SK-N-SH (cell line): ENCODE measurements at regions not wholly inside any gene's neighbourhood (a gene's known extent, or its start where the extent isn't known, plus 50 kb on each side); places are given as distances from the start of the nearest gene placed in this dataset.

Experiments
- CTCF ChIA-PET: fragments of 300-600, 350-600 bp; formaldehyde crosslinking; extraction: SDS; loops from one replicate; lab custom pipeline; 2021; lab: Yijun Ruan, JAX
- POLR2A ChIA-PET: fragments of 350-600 bp; sonication (Branson Sonifier 250); formaldehyde crosslinking; extraction: SDS; loops from one replicate; lab custom pipeline; 2020; ENCODE audit warnings: antibody characterized with exemption, inconsistent platforms; lab: Yijun Ruan, JAX
- DNase-seq: peaks from one replicate; pipeline ENCODE4 v3.0.0; 2012
- H2AFZ ChIP-seq: fragments of 200-600 bp; sonication (generic); 2 replicates; pipeline ENCODE4 v1.8.1; 2016; ENCODE audit warnings: antibody characterized with exemption, mild to moderate bottlenecking, low read depth
- H3F3A ChIP-seq: fragments of 200-600 bp; sonication (generic); replicated peaks from 2 replicates; pipeline ENCODE3; 2016; ENCODE audit warnings: antibody characterized with exemption, mild to moderate bottlenecking; ENCODE audit not compliant: insufficient read depth
- H3K27ac ChIP-seq, 2 experiments: fragments of 200-500 bp in 1 of 2; fragments of 200-600 bp in 1 of 2; sonication (Bioruptor generic) in 1 of 2; sonication (generic), shearing (Covaris generic) in 1 of 2; 2 replicates each; pipeline versions ENCODE4 v1.5.1 to v1.6.1; 2014 to 2016; ENCODE audit warnings: low read depth in 2 of 2, inconsistent platforms in 1 of 2, low read length in 1 of 2, mild to moderate bottlenecking in 1 of 2, mixed read lengths in 1 of 2
- H3K27me3 ChIP-seq: fragments of 200-600 bp; sonication (generic), shearing (Covaris generic); 2 replicates; pipeline ENCODE4 v1.6.1; 2016; ENCODE audit warnings: mixed run types; ENCODE audit not compliant: insufficient read depth
- H3K36me3 ChIP-seq, 2 experiments: fragments of 200-500 bp in 1 of 2; fragments of 200-600 bp in 1 of 2; sonication (Bioruptor generic) in 1 of 2; sonication (generic) in 1 of 2; replicated peaks in 1 of 2; 2 replicates each; pipeline versions ENCODE3 to v1.5.1; 2014 to 2016; ENCODE audit warnings: low read length in 1 of 2, mild to moderate bottlenecking in 1 of 2; ENCODE audit not compliant: insufficient read depth in 2 of 2, control insufficient read depth in 1 of 2
- H3K4me1 ChIP-seq, 2 experiments: fragments of 200-500 bp in 1 of 2; fragments of 200-600 bp in 1 of 2; sonication (Bioruptor generic) in 1 of 2; sonication (generic), shearing (Covaris generic) in 1 of 2; 2 replicates each; pipeline versions ENCODE4 v1.5.1 to v1.6.1; 2014 to 2016; ENCODE audit warnings: low read depth in 1 of 2, low read length in 1 of 2, mixed run types in 1 of 2; ENCODE audit not compliant: insufficient read depth in 2 of 2, control insufficient read depth in 1 of 2
- H3K4me2 ChIP-seq: fragments of 200-600 bp; sonication (generic), shearing (Covaris generic); 2 replicates; pipeline ENCODE4 v1.6.1; 2017; ENCODE audit warnings: mixed run types
- H3K4me3 ChIP-seq, 2 experiments: fragments of 200-500 bp in 1 of 2; fragments of 200-600 bp in 1 of 2; sonication (Bioruptor generic) in 1 of 2; sonication (generic), shearing (Covaris generic) in 1 of 2; 2 replicates each; pipeline versions ENCODE4 v1.5.1 to v1.8.1; 2014 to 2016; ENCODE audit warnings: low read depth in 2 of 2, inconsistent platforms in 1 of 2, low read length in 1 of 2, mild to moderate bottlenecking in 1 of 2, mixed read lengths in 1 of 2, moderate library complexity in 1 of 2
- H3K79me2 ChIP-seq: fragments of 200-600 bp; sonication (generic); 2 replicates; pipeline ENCODE4 v1.8.1; 2017; ENCODE audit warnings: mild to moderate bottlenecking; ENCODE audit not compliant: insufficient read depth
- H3K9ac ChIP-seq: fragments of 200-600 bp; sonication (generic); 2 replicates; pipeline ENCODE4 v1.6.1; 2017; ENCODE audit warnings: mixed run types
- H3K9me2 ChIP-seq: fragments of 200-600 bp; sonication (generic); 2 replicates; pipeline ENCODE4 v1.6.1; 2017; ENCODE audit warnings: mixed run types
- H3K9me3 ChIP-seq: fragments of 200-600 bp; sonication (generic); 2 replicates; pipeline ENCODE4 v1.6.1; 2017; ENCODE audit warnings: mixed run types, mild to moderate bottlenecking, moderate library complexity
- H4K20me1 ChIP-seq: fragments of 200-600 bp; sonication (generic); 2 replicates; pipeline ENCODE4 v1.6.1; 2017; ENCODE audit warnings: mild to moderate bottlenecking, mixed run types; ENCODE audit not compliant: insufficient read depth
- CHD2 ChIP-seq: fragments of 150-350 bp; IDR thresholded peaks from 2 replicates; pipeline ENCODE4 v1.6.1; 2018; ENCODE audit warnings: low read length; ENCODE audit not compliant: partially characterized antibody
- CTCF ChIP-seq: fragments of 200-600 bp; sonication (generic); IDR thresholded peaks from 2 replicates; pipeline ENCODE4 v1.6.1; 2017; ENCODE audit warnings: antibody characterized with exemption, mild to moderate bottlenecking, moderate library complexity
- ELF1 ChIP-seq: IDR thresholded peaks from 2 replicates; pipeline ENCODE4 v1.4.0; 2012
- EZH2phosphoT487 ChIP-seq: fragments of 200-600 bp; sonication (generic); IDR thresholded peaks from 2 replicates; pipeline ENCODE4 v1.6.1; 2017; ENCODE audit warnings: low read depth, mixed run types, mild to moderate bottlenecking, antibody characterized with exemption, moderate library complexity, borderline replicate concordance
- FOSL2 ChIP-seq: IDR thresholded peaks from 2 replicates; pipeline ENCODE4 v1.4.0; 2012; ENCODE audit warnings: low read depth, mild to moderate bottlenecking, moderate library complexity, borderline replicate concordance
- FOXM1 ChIP-seq: IDR thresholded peaks from 2 replicates; pipeline ENCODE4 v1.4.0; 2012; ENCODE audit warnings: low read depth, mild to moderate bottlenecking
- MEF2A ChIP-seq: IDR thresholded peaks from 2 replicates; pipeline ENCODE4 v1.4.0; 2012; ENCODE audit warnings: low read depth, borderline replicate concordance
- MXI1 ChIP-seq: IDR thresholded peaks from 2 replicates; pipeline ENCODE4 v1.6.1; 2012; ENCODE audit warnings: mild to moderate bottlenecking, low read depth, low read length, improper control_type of control experiment
- NFIC ChIP-seq: IDR thresholded peaks from 2 replicates; pipeline ENCODE4 v1.4.0; 2012; ENCODE audit warnings: borderline replicate concordance
- NRF1 ChIP-seq: IDR thresholded peaks from 2 replicates; pipeline ENCODE4 v1.6.1; 2012; ENCODE audit warnings: low read depth, mild to moderate bottlenecking, low read length
- PBX3 ChIP-seq: IDR thresholded peaks from 2 replicates; pipeline ENCODE4; 2012
- POLR2AphosphoS5 ChIP-seq: IDR thresholded peaks from 2 replicates; pipeline ENCODE4 v1.6.1; 2012; ENCODE audit warnings: low read depth, low read length
- RCOR1 ChIP-seq: fragments of 150-350 bp; IDR thresholded peaks from 2 replicates; pipeline ENCODE4 v1.6.1; 2017; ENCODE audit warnings: antibody characterized with exemption, low read length
- RFX5 ChIP-seq: IDR thresholded peaks from 2 replicates; pipeline ENCODE4 v1.6.1; 2012; ENCODE audit warnings: mild to moderate bottlenecking, improper control_type of control experiment, low read length
- SMC3 ChIP-seq: IDR thresholded peaks from 2 replicates; pipeline ENCODE4 v1.6.1; 2012; ENCODE audit warnings: low read depth, low read length, improper control_type of control experiment
- TCF12 ChIP-seq: IDR thresholded peaks from 2 replicates; pipeline ENCODE4 v1.4.0; 2012
- TEAD4 ChIP-seq: IDR thresholded peaks from 2 replicates; pipeline ENCODE4 v1.4.0; 2012; ENCODE audit warnings: mild to moderate bottlenecking, borderline replicate concordance; ENCODE audit not compliant: insufficient read depth
- YY1 ChIP-seq: IDR thresholded peaks from 2 replicates; pipeline ENCODE4 v1.4.0; 2012; ENCODE audit warnings: low read depth, mild to moderate bottlenecking
- WGBS: methylation state at CpG from one replicate; pipeline ENCODE4 v1.1.6; 2017; ENCODE audit warnings: low lambda C conversion rate; 5-methylcytosine and 5-hydroxymethylcytosine counted together

- Histone ChIP-seq H3K9me2 (no peaks in the 10 kb centered on the region), H3K9ac (no peak overlapping the region), H3K27ac (no peak overlapping the region), H2AFZ (no peak overlapping the region), H3K36me3 (no peaks in the 10 kb centered on the region), H3K4me1 (no peaks in the 10 kb centered on the region), H3K4me3 (no peak overlapping the region), H3K9me3 (no peaks in the 10 kb centered on the region), H3K79me2 (no peaks in the 10 kb centered on the region), H3K27me3 (no peaks in the 10 kb centered on the region), H3K4me2 (no peak overlapping the region), H3F3A (no peaks in the 10 kb centered on the region), H4K20me1 (no peaks in the 10 kb centered on the region)
- TF ChIP-seq TEAD4 = no peak
- no peak for TF ChIP-seq CHD2
- no peak for TF ChIP-seq FOXM1
- TF ChIP-seq ELF1 = no peak
- TF ChIP-seq PBX3 = no peak
- ChIA-PET POLR2A (no interaction called here), CTCF (no interaction called here)
- no peak for DNase-seq
- 7% methylated on average over 5 of the region's 5 CpGs for WGBS
Measured at GRCh38 chr22:47433627-47434026, 671.2 kb downstream of the TBC1D22A start.

DNA sequence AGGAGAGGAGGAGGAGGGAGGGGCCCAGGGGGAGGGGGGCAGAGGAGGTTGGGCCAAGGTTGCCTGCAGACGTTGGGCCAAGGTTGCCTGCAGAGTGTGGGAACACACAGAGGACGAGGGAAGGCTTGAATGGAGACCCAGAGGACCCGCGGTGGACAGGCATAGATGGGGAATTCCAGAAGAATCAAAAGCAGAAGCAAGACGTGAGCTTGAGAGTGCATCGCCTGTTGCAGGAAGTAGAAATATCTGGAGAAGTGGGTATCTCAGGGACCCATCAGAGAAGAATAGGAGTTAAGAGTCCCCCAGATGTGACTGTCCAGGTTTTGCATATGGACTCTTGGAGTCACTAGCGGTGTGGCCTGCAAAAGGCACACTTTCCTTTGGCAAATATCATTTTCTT is 670.2 kb downstream of the TBC1D22A start:
- H3K4me2 ChIP-seq = no peak overlapping the region
- no peaks in the 10 kb centered on the region for H3K4me1 ChIP-seq
- H3K27ac ChIP-seq = no peak overlapping the region
- POLR2A ChIA-PET = no interaction called here
- no peaks in the 10 kb centered on the region for H3K9me3 ChIP-seq
- no peak overlapping the region for H3K9ac ChIP-seq
- H3K4me3 ChIP-seq = no peak overlapping the region
- H3K9me2 ChIP-seq = no peaks in the 10 kb centered on the region
- 28% methylated on average over 7 of the region's 7 CpGs for WGBS
- H4K20me1 ChIP-seq = no peaks in the 10 kb centered on the region
- H3F3A ChIP-seq = no peaks in the 10 kb centered on the region
- no peaks in the 10 kb centered on the region for H3K36me3 ChIP-seq
- no peak for DNase-seq
- no peaks in the 10 kb centered on the region for H3K79me2 ChIP-seq
- CTCF ChIA-PET = no interaction called here
- H2AFZ ChIP-seq = no peak overlapping the region
- TF ChIP-seq EZH2phosphoT487 (no peak), NRF1 (no peak), MXI1 (no peak), FOSL2 (no peak), ELF1 (no peak), TCF12 (no peak), RFX5 (no peak), RCOR1 (no peak), NFIC (no peak), CTCF (no peak), POLR2AphosphoS5 (no peak), MEF2A (no peak), TEAD4 (no peak), YY1 (no peak), SMC3 (no peak)
- H3K27me3 ChIP-seq = no peaks in the 10 kb centered on the region
